ENCODE measurements at regions not wholly inside any gene's neighbourhood (a gene's known extent, or its start where the extent isn't known, plus 50 kb on each side); places are given as distances from the start of the nearest gene placed in this dataset.

- TF ChIP-seq CTCF (IDR thresholded peaks at IDR 0.05; ENCODE audit: insufficient read depth, low read length, poor library complexity, severe bottlenecking) = no peak
- no peak for TF ChIP-seq EZH2phosphoT487 (conservative IDR thresholded peaks at IDR 0.05; ENCODE audit: low read length)
Observed at GRCh38 chr5:165290535-165290934, 1785.1 kb downstream of the MAT2B start.

Data from SU-DHL-6 (cell line).